IPS-20b (cell line): ENCODE measurements at regions not wholly inside any gene's neighbourhood (a gene's known extent, or its start where the extent isn't known, plus 50 kb on each side); places are given as distances from the start of the nearest gene placed in this dataset.

Source experiments
- H3K27ac ChIP-seq: one replicate; pipeline ENCODE4 v1.5.1; 2013; ENCODE audit warnings: low read length
- H3K27me3 ChIP-seq: 2 replicates; pipeline ENCODE4 v1.6.1; 2013; ENCODE audit warnings: mild to moderate bottlenecking, low read length, inconsistent platforms; ENCODE audit not compliant: insufficient read depth
- H3K36me3 ChIP-seq: 2 replicates; pipeline ENCODE4 v1.6.1; 2013; ENCODE audit warnings: low read depth, mild to moderate bottlenecking, inconsistent platforms, low read length, moderate library complexity; ENCODE audit not compliant: insufficient read depth
- H3K4me1 ChIP-seq: 2 replicates; pipeline ENCODE4 v1.6.1; 2013; ENCODE audit warnings: mild to moderate bottlenecking, control low read depth, inconsistent platforms, low read length, moderate library complexity; ENCODE audit not compliant: insufficient read depth
- H3K4me3 ChIP-seq: 2 replicates; pipeline ENCODE4 v1.5.1; 2013; ENCODE audit warnings: mild to moderate bottlenecking, low read length, inconsistent platforms
- H3K9ac ChIP-seq: 2 replicates; pipeline ENCODE4 v1.6.1; 2013; ENCODE audit warnings: low read depth, mild to moderate bottlenecking, inconsistent platforms, low read length, moderate library complexity
- H3K9me3 ChIP-seq: 2 replicates; pipeline ENCODE4 v1.6.1; 2013; ENCODE audit warnings: mild to moderate bottlenecking, low read depth, low read length, inconsistent platforms; ENCODE audit not compliant: insufficient read depth

GRCh38 chr11:70668204-70669202 lies 270.2 kb downstream of the CTTN start:
- H3K27ac ChIP-seq, result no peak overlapping the region
- H3K4me1 ChIP-seq, result peaks cover 3% of the 10 kb centered on the region; the same call in 1 of the 2 replicates
- no peaks in the 10 kb centered on the region for H3K27me3 ChIP-seq
- H3K36me3 ChIP-seq, result no peaks in the 10 kb centered on the region
- H3K4me3 ChIP-seq, result no peak overlapping the region
- no peak overlapping the region for H3K9ac ChIP-seq
- no peaks in the 10 kb centered on the region for H3K9me3 ChIP-seq

DNA sequence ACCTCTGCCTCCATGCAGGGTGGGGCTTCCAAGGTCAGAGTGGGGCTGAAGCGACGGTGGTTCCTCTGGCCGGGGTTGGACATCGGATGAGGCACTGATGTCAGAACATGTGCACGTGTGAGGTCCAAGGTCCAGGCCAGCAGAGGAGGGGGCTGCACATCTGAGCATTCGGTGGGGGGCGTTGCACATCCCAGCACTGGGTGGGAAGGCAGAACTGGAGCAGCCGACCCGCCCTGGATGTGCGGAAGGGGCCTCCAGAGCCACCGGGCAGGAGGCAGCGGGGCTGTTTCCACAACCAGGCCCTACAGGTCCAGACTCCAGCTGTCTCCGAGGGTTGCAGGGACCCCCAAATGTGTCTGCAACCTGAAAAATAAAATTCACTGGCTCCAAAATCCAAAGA lies 271.0 kb downstream of the CTTN start:
- Histone ChIP-seq H3K9ac (no peak overlapping the region), H3K27ac (no peak overlapping the region), H3K4me3 (no peak overlapping the region), H3K9me3 (no peaks in the 10 kb centered on the region), H3K27me3 (no peaks in the 10 kb centered on the region), H3K36me3 (no peaks in the 10 kb centered on the region), H3K4me1 (peaks cover 3% of the 10 kb centered on the region; the same call in 1 of the 2 replicates)

GRCh38 chr11:70669871-70670675 lies 271.7 kb downstream of the CTTN start:
- Histone ChIP-seq H3K4me3 (no peak overlapping the region), H3K27me3 (no peaks in the 10 kb centered on the region), H3K9me3 (no peaks in the 10 kb centered on the region), H3K27ac (no peak overlapping the region), H3K36me3 (no peaks in the 10 kb centered on the region), H3K9ac (no peak overlapping the region), H3K4me1 (peaks cover 3% of the 10 kb centered on the region; the same call in 1 of the 2 replicates)

DNA sequence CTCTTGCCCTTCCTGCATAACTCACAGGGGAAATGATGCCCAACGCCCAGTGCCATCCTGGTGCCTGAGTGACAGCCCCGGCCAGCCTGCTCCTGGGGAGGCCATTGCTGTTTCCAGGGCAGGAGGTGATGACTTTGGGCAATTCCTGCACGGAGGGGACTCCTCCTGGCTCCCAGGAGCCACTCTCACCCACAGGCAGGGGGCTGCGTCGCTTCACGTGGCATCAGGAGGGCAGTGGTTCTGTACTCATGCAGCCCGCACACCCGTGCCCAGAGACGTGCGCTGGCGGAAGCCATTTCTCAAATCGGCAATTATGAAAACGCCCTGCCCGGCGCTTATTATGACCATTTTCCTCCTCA lies 272.3 kb downstream of the CTTN start:
- Histone ChIP-seq H3K36me3 (no peaks in the 10 kb centered on the region), H3K27ac (no peak overlapping the region), H3K27me3 (no peaks in the 10 kb centered on the region), H3K4me3 (no peak overlapping the region), H3K9ac (no peak overlapping the region), H3K4me1 (peaks cover 3% of the 10 kb centered on the region; the same call in 1 of the 2 replicates), H3K9me3 (no peaks in the 10 kb centered on the region)

- Histone ChIP-seq H3K4me3 (no peak overlapping the region), H3K27ac (no peak overlapping the region), H3K27me3 (no peaks in the 10 kb centered on the region), H3K36me3 (no peaks in the 10 kb centered on the region), H3K4me1 (peaks cover 3% of the 10 kb centered on the region; the same call in 1 of the 2 replicates), H3K9ac (no peak overlapping the region), H3K9me3 (no peaks in the 10 kb centered on the region)
These were observed 272.8 kb downstream of the CTTN start for GRCh38 chr11:70671083-70671482.

GRCh38 chr11:70671611-70672010 lies 273.3 kb downstream of the CTTN start:
- Histone ChIP-seq H3K9me3 (no peaks in the 10 kb centered on the region), H3K36me3 (no peaks in the 10 kb centered on the region), H3K9ac (no peak overlapping the region), H3K27me3 (no peaks in the 10 kb centered on the region), H3K4me3 (no peak overlapping the region), H3K4me1 (peaks cover 3% of the 10 kb centered on the region; the same call in 1 of the 2 replicates), H3K27ac (no peak overlapping the region)

DNA sequence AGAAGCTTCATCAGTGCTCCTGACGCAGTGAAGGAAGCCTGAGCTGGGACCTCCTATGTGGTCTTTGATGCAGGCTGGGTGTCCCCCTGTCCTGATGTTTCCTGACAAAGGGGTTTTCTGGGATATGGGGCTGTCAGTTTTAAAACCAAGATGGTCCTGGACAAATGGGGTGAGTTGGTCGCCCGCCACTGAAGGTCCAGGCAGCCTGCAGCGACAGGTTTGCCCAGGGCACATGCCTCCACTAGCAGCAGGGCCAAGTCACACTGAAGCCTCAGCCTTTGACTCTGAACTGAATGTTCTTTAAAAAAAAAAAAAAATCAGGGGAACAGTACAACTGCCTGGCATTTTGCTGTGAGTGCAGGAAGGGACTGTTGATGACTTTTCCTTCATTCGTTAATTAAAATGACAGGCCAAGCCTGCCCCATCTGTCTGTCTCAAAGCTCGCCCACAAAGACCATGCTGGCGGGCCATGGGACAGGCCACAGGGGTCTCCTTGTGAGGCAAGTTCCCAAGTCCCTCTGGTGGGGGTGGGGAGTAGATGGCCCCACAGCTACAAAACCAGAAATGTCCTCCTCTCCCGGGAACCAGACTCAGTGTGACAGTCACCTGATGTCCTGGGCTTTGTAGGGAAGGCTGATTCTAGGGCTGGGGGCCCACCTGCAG lies 274.8 kb downstream of the CTTN start:
- Histone ChIP-seq H3K4me1 (peaks cover 3% of the 10 kb centered on the region; the same call in 1 of the 2 replicates), H3K9me3 (no peaks in the 10 kb centered on the region), H3K4me3 (no peak overlapping the region), H3K9ac (no peak overlapping the region), H3K27ac (no peak overlapping the region), H3K36me3 (no peaks in the 10 kb centered on the region), H3K27me3 (no peaks in the 10 kb centered on the region)

DNA sequence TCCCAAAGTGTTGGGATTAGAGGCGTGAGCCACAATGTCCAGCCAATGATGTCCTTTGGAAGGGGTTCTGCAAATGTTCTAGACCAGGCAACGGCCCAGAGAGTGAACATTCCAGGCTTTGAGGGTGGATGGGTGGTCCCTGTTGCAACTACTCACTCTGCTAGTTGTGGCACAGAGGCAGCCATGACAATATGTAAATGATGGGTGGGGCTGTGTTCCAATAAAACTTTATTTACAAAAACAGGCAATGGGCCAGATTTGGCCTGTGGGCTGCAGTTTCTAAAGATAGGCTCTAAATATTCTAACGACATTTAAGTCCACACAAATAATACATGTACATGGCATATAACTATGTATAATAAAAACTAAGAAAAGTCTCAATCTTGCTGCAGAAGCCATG lies 276.3 kb downstream of the CTTN start:
- no peak overlapping the region for H3K27ac ChIP-seq
- H3K36me3 ChIP-seq, result no peaks in the 10 kb centered on the region
- H3K9me3 ChIP-seq, result no peaks in the 10 kb centered on the region
- H3K27me3 ChIP-seq, result no peaks in the 10 kb centered on the region
- no peak overlapping the region for H3K9ac ChIP-seq
- H3K4me3 ChIP-seq, result no peak overlapping the region
- H3K4me1 ChIP-seq, result peaks cover 3% of the 10 kb centered on the region; the same call in 1 of the 2 replicates

DNA sequence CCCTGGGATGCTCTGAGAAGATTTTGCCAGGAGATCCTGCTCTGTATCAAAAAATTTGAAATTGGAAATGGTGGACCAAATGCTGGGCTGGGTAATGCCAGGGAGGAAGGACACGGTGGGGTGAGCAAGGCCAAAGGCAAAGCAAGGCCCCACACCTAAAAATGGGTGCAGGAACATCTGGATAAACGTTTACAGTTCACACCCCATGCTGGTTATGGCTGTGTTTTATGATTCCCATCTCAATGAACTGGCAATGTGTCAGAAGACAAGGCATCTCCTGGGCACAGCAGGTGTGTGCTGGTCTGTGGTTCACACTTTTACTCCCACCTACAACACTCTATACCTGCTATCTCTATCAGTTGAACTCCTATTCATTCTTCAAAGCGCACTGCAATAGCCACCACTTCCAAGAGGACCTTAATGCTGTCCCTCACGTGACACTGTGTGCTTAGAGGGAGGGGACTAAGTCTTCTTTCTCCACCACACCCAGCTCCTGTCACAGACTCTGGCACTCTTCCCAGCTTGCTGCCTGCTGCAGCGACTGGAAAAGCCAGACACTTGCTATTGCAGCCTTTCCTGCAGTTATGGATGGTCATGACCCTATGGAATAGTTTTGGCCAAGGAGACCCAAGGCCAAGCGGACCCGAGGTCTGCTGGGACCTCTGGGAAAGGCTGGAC lies 277.5 kb downstream of the CTTN start:
- Histone ChIP-seq H3K27me3 (no peaks in the 10 kb centered on the region), H3K4me3 (no peak overlapping the region), H3K27ac (no peak overlapping the region), H3K4me1 (peaks cover 3% of the 10 kb centered on the region; the same call in 1 of the 2 replicates), H3K36me3 (no peaks in the 10 kb centered on the region), H3K9me3 (no peaks in the 10 kb centered on the region), H3K9ac (no peak overlapping the region)

DNA sequence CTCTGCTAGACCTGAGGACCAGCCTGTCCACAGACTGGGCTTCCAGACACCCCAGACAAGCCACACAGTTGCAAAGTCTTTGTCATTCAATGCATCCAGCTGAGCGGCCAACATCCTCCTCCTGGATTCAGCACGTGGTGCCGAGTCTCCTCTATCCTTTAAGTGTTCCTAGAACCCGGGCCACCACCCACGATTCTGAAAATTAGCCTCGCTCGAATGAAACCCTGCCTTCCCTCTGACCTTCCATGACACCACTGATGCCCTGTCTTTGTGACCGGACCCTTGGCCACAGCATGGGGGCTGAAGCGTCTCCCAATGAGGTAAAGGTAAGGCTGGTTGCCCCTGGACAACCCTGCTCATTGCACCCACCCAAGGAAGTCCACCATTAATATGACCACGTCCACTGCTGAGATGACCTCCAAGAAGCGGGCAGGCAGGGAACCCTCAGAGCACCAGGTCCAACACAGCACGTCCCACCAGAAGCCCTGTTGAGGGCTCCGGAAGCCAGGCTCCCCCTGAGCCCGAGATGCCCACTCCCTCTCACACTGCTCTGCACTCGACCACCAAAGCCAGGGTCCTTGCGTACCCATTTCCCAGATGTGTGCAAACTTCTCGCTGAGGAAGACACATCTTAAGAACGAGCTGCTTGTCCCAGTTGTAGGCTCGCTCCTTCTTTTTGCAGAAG lies 279.0 kb downstream of the CTTN start:
- no peaks in the 10 kb centered on the region for H3K27me3 ChIP-seq
- no peak overlapping the region for H3K4me3 ChIP-seq
- no peak overlapping the region for H3K9ac ChIP-seq
- H3K36me3 ChIP-seq, result no peaks in the 10 kb centered on the region
- no peaks in the 10 kb centered on the region for H3K9me3 ChIP-seq
- H3K4me1 ChIP-seq, result no peaks in the 10 kb centered on the region; the same call in 1 of the 2 replicates
- no peak overlapping the region for H3K27ac ChIP-seq
